HG02588 (cell line): ENCODE measurements at regions not wholly inside any gene's neighbourhood (a gene's known extent, or its start where the extent isn't known, plus 50 kb on each side); places are given as distances from the start of the nearest gene placed in this dataset.

Experiments
- ATAC-seq: cut with Tn5 transposase; IDR thresholded peaks from one replicate; pipeline ENCODE4 v1.9.1; 2021; ENCODE audit warnings: mild to moderate bottlenecking, moderate library complexity; ENCODE audit not compliant: unreplicated experiment

DNA sequence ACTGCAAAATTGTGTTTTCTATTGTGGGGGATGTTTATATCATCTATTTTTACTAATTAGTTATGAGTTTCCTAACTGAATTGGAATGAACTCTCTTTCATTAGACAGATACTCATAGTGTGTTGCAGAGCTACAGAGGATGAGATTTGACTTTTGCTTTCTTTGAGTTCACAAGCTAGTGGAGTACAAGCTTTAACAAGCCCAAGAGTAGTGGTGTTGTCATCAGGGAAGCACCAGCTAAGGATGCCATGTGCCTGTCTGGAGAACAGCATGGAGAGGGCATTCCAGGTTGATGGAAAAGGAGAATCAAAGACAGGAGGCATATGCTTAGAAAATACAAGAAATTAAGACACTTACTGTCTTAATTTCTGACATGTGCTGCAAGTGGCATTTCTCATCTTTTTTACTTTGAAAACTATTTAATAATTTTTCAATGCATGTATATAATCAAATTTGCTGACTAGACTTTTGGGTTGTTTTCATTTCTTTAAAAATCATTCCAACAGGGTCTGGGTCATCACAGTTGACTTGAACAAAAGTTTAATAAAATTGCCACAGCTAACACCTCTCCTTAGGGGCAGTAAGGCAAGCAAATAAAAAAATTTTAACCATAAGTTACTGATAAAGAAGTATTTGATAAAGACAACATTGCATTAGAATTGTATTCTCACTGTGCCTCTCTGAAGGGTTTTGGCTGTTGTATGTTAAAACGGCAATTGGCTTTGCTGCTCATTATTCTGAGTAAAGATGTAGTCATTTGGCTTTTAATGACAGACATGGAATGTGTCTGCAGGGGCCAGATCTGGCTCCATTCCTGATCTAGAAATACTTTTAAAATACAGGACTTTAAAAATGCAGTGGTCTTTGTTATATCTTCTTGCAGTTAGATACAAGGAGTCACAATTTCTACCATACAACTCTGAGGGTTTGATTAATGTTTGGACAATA lies 323.7 kb upstream of the CDH11 start:
- ATAC-seq = no peak

DNA sequence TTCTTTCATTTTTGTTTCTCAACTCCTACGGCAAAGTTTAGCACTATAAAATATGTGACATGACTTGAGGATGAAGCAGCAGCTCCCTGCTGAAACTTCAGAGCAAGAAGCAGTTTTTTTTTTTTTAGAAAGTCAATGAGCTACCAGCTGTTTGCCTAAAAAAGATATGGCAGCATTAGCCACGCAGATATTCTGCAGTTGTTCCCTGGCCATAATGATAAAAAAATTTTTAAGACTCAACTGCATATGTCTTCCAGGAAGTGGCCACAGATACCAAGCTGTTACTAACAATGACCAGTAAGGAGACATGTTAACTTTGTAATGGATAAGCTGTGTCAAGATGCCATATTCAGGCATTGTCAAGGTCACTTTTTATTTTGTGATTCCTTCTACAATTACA lies 319.6 kb upstream of the CDH11 start:
- ATAC-seq = no peak

DNA sequence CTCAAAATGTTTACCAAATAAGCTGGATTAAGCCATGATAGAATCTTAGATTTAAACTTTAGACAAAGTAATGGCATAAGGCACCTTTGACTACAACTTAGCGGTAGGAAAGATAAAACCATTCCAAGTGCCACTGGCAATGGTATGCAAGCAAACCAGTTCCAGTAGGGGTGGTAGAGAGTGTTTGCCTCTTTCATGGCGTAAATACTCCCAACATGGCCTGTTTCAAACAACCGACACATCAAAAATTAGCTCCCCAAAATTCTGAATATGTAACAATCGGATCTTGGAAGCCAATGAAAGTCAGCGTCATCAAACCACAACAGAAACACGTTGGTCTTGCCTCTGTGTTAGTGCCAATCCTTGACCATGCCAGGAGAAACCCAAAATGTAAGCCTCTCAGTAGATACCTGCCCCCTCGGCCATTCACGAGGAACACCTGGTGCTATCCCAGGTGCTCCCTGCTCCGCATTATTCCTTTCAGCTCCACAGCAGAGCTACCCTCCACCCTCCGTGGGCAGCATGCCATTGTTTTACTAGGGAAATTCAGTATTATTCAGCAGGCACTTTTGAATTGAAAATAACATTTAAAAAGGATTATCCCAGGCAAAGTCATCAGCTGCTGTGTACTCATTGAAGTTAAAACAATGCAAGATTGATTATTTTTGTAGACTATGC lies 307.8 kb upstream of the CDH11 start:
- no peak for ATAC-seq

- no peak for ATAC-seq
Observed at GRCh38 chr16:65426484-65426883, 304.6 kb upstream of the CDH11 start.

GRCh38 chr16:65422934-65423333 lies 301.1 kb upstream of the CDH11 start:
- ATAC-seq = no peak

DNA sequence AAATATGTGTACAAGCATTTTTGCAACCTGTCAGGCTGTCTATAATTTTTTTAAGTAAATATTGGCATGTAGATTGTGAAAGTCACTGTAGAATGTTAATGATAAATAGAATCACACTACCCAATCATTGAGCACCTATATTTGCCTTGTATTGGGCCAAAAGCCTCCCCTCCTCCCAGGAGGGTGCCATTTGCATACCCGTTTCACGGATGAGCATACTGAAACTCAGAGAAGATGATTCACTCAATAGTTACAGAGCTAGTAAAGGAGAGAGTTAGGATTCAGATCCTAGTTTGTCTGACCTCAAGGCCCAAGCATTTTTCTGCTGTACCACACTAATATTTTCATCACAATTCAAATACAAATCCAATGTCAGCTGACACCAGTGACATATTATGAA lies 299.7 kb upstream of the CDH11 start:
- ATAC-seq = no peak

- ATAC-seq = no peak
Observed at GRCh38 chr16:65418435-65418834, 296.6 kb upstream of the CDH11 start.

DNA sequence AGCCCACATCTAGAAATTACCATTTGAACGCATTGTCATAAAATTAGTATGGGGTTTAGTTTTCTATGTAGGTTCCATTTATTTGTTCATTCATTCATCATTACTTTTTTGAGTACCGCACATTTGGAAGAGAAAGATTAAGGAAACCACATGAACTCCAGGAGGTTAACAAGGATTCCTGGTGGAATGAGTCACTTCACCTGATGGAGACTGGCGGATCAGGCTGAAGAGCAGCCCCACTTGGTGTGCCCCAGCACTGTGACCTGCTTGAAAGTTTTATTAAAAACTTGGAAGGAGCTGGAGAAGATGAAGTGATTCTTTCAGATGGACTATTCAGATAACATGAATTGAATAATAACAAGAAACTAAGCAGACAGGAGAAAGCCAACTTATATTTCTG lies 293.6 kb upstream of the CDH11 start:
- no peak for ATAC-seq

- ATAC-seq = peak; percentile 45
Observed at GRCh38 chr16:65414284-65414984, 292.6 kb upstream of the CDH11 start.

- ATAC-seq = no peak
Observed at GRCh38 chr16:65413861-65414260, 292.0 kb upstream of the CDH11 start.

DNA sequence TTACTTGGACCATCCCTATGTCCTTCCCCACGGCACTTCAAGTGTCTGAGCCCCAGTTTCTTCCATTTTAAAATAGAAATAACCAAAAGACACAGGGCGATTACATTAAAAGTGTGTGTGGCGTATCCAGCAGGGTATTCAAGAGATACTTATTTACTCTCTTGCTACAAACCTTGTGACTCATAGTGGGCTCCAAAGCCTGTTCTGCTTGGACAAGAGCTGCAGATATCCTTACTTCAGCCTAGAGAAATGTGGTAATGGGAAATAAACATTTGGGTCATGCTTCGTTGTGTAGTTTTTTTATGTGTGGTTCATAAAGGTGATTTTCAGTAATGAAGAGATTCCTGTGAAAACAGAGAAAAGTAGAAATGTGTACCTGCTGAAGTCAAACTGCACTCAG lies 288.9 kb upstream of the CDH11 start:
- ATAC-seq = no peak

GRCh38 chr16:65409510-65409909 lies 287.6 kb upstream of the CDH11 start:
- ATAC-seq = no peak

- ATAC-seq = no peak
Observed at GRCh38 chr16:65406933-65407332, 285.1 kb upstream of the CDH11 start.

GRCh38 chr16:65406116-65406515 lies 284.3 kb upstream of the CDH11 start:
- ATAC-seq = no peak

GRCh38 chr16:65394281-65394680 lies 272.4 kb upstream of the CDH11 start:
- no peak for ATAC-seq

GRCh38 chr16:65392806-65393565 lies 271.1 kb upstream of the CDH11 start:
- no peak for ATAC-seq

GRCh38 chr16:65388592-65388991 lies 266.7 kb upstream of the CDH11 start:
- ATAC-seq = no peak

DNA sequence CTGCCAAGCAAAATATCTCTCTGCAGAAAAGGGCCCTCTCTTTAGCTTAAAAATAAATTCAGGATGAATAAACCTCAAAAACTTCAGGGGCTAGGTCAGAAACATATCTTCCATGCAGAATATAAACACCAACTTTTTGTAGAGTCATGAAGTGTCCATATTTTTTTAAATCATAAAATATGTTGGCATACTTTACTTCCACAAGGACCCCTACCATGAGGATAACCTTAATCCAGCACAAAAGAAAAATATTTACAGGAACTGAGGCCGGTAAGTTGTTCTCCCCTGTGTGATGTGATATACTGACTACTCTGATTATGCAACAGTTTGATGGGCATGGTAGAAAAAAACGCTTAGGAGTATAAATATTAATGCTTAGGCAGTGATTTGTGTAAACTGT lies 264.8 kb upstream of the CDH11 start:
- ATAC-seq = no peak

DNA sequence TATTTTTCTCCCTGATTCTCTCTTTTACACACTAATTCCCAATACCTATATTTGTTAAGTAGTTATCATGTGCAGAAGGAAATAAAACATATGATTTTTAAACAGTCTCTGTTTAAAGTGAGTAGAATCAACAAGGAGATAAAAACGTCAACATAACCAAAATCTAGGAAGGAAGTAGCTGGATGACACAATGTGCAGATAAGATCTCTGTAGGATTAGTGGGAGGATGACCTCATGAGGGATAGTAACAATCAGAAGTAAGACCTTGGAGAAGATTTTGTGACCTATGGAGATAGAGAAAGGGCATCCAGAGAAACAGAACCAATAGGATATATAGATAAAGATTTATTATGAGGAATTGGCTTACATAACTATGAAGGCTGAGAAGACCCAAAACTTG lies 262.6 kb upstream of the CDH11 start:
- no peak for ATAC-seq

GRCh38 chr16:65377195-65377594 lies 255.3 kb upstream of the CDH11 start:
- ATAC-seq = no peak

DNA sequence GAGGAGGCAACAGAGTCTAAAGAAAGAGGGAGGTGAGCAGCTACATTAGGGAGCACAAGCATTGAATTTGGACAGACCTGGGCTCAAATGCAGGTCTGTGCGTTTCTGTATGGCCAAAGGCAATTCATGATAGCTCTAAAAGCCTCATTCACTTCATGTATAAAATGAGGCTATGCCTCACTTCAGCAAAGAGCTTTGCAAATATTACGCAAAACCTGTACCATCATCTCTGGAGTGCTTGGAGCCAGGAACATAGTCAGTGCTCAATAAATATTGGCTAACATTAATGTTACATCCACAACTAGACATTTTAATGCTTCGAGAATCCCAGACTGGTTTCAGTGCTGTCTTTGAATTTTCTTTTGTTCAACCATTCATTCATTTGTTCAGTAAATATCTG lies 254.7 kb upstream of the CDH11 start:
- ATAC-seq = no peak
